ENCODE measurements at regions not wholly inside any gene's neighbourhood (a gene's known extent, or its start where the extent isn't known, plus 50 kb on each side); places are given as distances from the start of the nearest gene placed in this dataset.

DNA sequence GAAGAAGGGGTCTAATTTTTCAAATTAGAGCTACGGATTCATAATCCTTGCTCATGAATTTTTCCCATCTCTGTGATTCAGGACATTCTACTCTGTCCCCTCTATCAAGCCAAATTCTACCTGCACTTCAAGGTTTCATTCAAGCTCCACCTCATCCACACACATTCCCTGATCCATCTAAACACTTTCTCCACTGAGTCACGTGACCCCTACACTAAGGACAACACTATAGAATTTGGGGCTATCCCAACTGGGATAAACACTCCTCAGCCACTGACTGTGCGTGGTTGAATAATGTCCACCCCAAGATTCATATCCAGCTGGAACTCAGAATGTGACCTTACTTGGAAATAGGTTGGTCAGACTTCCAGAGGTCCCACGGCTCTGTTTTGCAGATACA lies 159.9 kb upstream of the ACVR2A start:
- ChIA-PET CTCF (no interaction called here), POLR2A (no interaction called here)
- H3K27ac ChIP-seq (ENCODE audit: low read length): no peak overlapping the region
- DNase-seq (ENCODE audit: low read depth, low spot score): no peak
- intact Hi-C loops (cut with micrococcal nuclease; ENCODE audit: unreplicated experiment) (no loop called here), in situ Hi-C loops (cut with HindIII; ENCODE audit: low pct_unique_long_range_greater_than_20kb, low sequenced_read_pairs) (no loop called here)
- no peak for ATAC-seq
- TF ChIP-seq, protein P1, sequence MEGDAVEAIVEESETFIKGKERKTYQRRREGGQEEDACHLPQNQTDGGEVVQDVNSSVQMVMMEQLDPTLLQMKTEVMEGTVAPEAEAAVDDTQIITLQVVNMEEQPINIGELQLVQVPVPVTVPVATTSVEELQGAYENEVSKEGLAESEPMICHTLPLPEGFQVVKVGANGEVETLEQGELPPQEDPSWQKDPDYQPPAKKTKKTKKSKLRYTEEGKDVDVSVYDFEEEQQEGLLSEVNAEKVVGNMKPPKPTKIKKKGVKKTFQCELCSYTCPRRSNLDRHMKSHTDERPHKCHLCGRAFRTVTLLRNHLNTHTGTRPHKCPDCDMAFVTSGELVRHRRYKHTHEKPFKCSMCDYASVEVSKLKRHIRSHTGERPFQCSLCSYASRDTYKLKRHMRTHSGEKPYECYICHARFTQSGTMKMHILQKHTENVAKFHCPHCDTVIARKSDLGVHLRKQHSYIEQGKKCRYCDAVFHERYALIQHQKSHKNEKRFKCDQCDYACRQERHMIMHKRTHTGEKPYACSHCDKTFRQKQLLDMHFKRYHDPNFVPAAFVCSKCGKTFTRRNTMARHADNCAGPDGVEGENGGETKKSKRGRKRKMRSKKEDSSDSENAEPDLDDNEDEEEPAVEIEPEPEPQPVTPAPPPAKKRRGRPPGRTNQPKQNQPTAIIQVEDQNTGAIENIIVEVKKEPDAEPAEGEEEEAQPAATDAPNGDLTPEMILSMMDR (IDR thresholded peaks at IDR 0.05): no peak
- TF ChIP-seq, protein P2, sequence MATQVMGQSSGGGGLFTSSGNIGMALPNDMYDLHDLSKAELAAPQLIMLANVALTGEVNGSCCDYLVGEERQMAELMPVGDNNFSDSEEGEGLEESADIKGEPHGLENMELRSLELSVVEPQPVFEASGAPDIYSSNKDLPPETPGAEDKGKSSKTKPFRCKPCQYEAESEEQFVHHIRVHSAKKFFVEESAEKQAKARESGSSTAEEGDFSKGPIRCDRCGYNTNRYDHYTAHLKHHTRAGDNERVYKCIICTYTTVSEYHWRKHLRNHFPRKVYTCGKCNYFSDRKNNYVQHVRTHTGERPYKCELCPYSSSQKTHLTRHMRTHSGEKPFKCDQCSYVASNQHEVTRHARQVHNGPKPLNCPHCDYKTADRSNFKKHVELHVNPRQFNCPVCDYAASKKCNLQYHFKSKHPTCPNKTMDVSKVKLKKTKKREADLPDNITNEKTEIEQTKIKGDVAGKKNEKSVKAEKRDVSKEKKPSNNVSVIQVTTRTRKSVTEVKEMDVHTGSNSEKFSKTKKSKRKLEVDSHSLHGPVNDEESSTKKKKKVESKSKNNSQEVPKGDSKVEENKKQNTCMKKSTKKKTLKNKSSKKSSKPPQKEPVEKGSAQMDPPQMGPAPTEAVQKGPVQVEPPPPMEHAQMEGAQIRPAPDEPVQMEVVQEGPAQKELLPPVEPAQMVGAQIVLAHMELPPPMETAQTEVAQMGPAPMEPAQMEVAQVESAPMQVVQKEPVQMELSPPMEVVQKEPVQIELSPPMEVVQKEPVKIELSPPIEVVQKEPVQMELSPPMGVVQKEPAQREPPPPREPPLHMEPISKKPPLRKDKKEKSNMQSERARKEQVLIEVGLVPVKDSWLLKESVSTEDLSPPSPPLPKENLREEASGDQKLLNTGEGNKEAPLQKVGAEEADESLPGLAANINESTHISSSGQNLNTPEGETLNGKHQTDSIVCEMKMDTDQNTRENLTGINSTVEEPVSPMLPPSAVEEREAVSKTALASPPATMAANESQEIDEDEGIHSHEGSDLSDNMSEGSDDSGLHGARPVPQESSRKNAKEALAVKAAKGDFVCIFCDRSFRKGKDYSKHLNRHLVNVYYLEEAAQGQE (IDR thresholded peaks at IDR 0.05; ENCODE audit: insufficient read depth in 1 of 2, low read depth in 2 of 2, low read length in 1 of 2): no peak
- TF ChIP-seq TCF7L2 (IDR thresholded peaks at IDR 0.05; ENCODE audit: low read depth, low read length) (no peak), SIN3A (IDR thresholded peaks at IDR 0.05; ENCODE audit: borderline replicate concordance, insufficient read depth, low read depth, low read length) (no peak), POLR2AphosphoS5 (IDR thresholded peaks at IDR 0.05; ENCODE audit: low read depth, low read length) (no peak)
- no peak overlapping the region for H3K4me3 ChIP-seq (ENCODE audit: low read depth in 2 of 2, low read length in 2 of 2)
- BruUV-seq (replicated peaks): no TSS peak
- H3K27me3 ChIP-seq (ENCODE audit: control insufficient read depth, insufficient read depth, low read length): no peaks in the 10 kb centered on the region
- no peaks in the 10 kb centered on the region for H3K36me3 ChIP-seq (ENCODE audit: control insufficient read depth, insufficient read depth, low read length)
- H3K4me1 ChIP-seq (ENCODE audit: control insufficient read depth, insufficient read depth, low read length): no peaks in the 10 kb centered on the region
- H3K9me3 ChIP-seq (ENCODE audit: control insufficient read depth, insufficient read depth, low read depth, low read length): no peaks in the 10 kb centered on the region

DNA sequence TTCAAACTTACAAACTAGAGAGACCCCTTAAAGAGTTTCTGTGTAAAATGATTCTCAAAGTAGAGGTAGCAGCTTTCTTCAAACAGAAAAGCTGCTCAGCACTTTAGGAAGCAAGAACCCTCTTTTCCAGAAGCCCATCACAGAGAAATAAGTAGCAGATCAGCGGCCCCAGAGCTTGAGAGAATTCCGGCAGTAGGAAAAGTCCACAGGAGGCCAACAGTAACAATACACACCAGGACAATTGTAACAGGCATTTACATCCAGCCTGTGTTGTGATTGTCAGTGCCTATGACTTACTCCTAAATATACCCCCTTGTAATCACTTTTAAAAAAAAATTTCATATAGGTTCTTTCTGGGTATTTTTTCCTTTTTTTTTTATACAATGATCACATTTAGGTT lies 161.4 kb upstream of the ACVR2A start:
- POLR2A ChIA-PET: no interaction called here
- no peaks in the 10 kb centered on the region for H3K36me3 ChIP-seq (ENCODE audit: control insufficient read depth, insufficient read depth, low read length)
- CTCF ChIA-PET: no interaction called here
- DNase-seq (ENCODE audit: low read depth, low spot score): no peak
- H3K27me3 ChIP-seq (ENCODE audit: control insufficient read depth, insufficient read depth, low read length): no peaks in the 10 kb centered on the region
- in situ Hi-C loops (cut with HindIII; ENCODE audit: low pct_unique_long_range_greater_than_20kb, low sequenced_read_pairs) (no loop called here), intact Hi-C loops (cut with micrococcal nuclease; ENCODE audit: unreplicated experiment) (no loop called here)
- H3K27ac ChIP-seq (ENCODE audit: low read length): no peak overlapping the region
- no peaks in the 10 kb centered on the region for H3K4me1 ChIP-seq (ENCODE audit: control insufficient read depth, insufficient read depth, low read length)
- no TSS peak for BruUV-seq (replicated peaks)
- H3K9me3 ChIP-seq (ENCODE audit: control insufficient read depth, insufficient read depth, low read depth, low read length): no peaks in the 10 kb centered on the region
- no peak for ATAC-seq
- H3K4me3 ChIP-seq (ENCODE audit: low read depth in 2 of 2, low read length in 2 of 2): no peak overlapping the region
- TF ChIP-seq, protein P1 (IDR thresholded peaks at IDR 0.05): no peak
- TF ChIP-seq TCF7L2 (IDR thresholded peaks at IDR 0.05; ENCODE audit: low read depth, low read length) (no peak), SIN3A (IDR thresholded peaks at IDR 0.05; ENCODE audit: borderline replicate concordance, insufficient read depth, low read depth, low read length) (no peak), POLR2AphosphoS5 (IDR thresholded peaks at IDR 0.05; ENCODE audit: low read depth, low read length) (no peak)
- TF ChIP-seq, protein P2 (IDR thresholded peaks at IDR 0.05; ENCODE audit: insufficient read depth in 1 of 2, low read depth in 2 of 2, low read length in 1 of 2): no peak
